Adrenal gland (tissue), 5 donors: ENCODE measurements at regions not wholly inside any gene's neighbourhood (a gene's known extent, or its start where the extent isn't known, plus 50 kb on each side); places are given as distances from the start of the nearest gene placed in this dataset.

Source experiments
- CTCF ChIP-seq, 6 experiments: fragments of 450-650 bp in 4 of 6; fragments of 200-600 bp in 2 of 6; sonication (generic) in 1 of 6; IDR thresholded peaks; 1 replicate in 5 of 6; 2 replicates in 1 of 6; pipeline versions ENCODE4 v1.5.1 to v1.8.0; 2016 to 2021; ENCODE audit warnings: antibody characterized with exemption in 6 of 6, mild to moderate bottlenecking in 2 of 6, moderate library complexity in 1 of 6
- POLR2A ChIP-seq, 2 donors: fragments of 450-650 bp; IDR thresholded peaks; one replicate each; pipeline ENCODE4 v1.6.1; 2017; ENCODE audit warnings: antibody characterized with exemption in 2 of 2, mild to moderate bottlenecking in 2 of 2, moderate library complexity in 1 of 2
- donor health status: DM: no; HTN: no; CAD: no.

DNA sequence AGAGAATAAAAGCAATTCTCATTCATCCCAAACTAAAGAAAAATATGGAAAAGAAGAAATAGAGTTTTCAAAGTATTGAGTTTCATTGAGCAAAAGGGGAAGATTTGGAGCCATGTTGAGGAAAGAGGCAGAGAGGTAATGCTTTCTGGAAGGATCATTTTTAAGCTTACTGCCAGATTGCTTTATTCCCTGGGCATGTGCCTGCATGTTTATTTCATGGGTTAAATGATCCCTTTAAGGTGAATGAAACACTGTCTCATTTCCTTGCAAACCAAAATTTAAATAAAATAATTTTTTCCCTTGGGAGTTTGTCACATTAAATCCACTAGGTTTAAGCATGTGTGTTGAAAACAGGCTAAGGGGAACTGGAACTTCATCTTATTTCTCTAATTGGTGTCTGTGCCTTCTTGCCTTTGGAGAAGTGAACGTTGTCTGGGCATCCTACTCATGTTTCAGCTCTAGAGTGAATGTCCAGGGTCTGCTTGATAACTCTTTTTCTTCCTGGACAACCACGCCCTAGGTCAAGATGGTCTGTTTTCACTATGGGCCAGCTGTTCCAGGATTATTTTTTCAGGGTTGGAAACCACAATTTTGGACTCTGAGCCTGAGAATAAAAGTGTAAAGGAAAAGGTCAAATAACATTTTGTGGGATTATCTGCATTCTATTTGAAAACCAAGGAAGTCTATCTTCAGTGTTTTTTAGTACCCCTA lies 114.1 kb upstream of the ELL2 start:
- TF ChIP-seq CTCF (IDR thresholded peaks at IDR 0.05) = no peak
- no peak for TF ChIP-seq POLR2A (IDR thresholded peaks at IDR 0.05)
